M059J (cell line): ENCODE measurements at regions not wholly inside any gene's neighbourhood (a gene's known extent, or its start where the extent isn't known, plus 50 kb on each side); places are given as distances from the start of the nearest gene placed in this dataset.

ENCODE experiments used
- DNase-seq: peaks from one replicate; pipeline ENCODE4 v3.0.0-alpha.2; 2012; ENCODE audit warnings: low read depth

DNA sequence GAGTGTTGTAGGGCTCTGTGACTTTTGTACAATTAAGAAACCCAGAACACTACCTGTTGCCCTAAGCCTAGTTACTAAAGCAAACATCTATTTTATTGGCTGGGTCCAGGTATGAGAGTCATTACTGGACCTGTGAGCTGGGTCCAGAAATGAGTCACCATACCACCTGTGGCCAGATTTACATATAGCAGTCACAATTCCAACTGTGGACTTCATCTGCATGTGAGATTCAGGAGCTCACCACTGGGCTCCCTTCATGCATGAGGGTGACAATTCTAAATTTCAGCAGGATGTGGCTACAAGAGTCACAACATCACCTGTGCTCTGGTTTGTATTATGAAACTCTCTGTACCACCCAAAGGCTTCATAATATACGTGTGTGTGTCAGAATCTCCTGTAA is 2038.0 kb downstream of the TP53TG3F start:
- no peak for DNase-seq

DNA sequence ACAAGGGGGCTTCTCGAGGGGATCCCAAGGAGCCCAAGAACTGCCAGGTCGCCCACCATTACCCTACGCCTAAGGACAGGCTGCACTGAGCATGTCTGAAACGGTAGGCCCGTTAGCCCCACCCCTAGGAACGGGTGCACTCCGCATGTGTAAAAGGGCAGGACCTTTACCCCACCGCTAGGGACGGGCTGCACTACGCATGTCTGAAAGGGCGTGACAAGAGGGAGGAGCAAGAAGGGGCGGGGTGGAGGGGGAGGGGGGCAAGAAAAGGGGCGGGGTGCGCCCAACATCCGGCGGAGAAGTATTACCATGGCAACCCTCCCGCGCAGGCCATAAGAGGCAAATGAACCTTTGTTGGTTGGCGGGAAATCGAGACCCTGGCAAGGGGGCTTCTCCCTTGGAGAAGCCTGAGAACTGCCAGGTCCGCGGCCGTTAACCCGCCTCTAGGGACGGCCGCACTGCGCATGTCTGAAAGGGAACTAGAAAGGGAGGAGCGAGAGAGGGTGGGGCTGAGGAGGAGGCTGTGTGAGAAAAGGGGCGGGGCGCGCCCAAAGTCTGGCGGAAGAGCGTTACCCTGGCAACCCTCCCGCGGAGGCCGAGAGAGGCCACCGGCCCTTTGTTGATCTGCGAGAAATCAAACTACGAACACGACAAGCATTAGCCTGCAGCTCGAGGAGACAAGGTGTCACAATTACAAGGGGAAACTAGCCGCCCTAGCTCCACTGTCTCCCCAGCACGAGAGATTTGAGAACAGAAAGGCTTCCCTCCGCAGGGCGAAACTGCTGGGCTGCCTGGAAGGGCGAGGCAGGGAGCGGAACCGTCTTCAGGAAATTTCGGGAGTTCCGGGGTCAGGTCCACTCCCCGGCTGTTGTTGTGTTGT is 2046.8 kb downstream of the TP53TG3F start:
- no peak for DNase-seq

DNA sequence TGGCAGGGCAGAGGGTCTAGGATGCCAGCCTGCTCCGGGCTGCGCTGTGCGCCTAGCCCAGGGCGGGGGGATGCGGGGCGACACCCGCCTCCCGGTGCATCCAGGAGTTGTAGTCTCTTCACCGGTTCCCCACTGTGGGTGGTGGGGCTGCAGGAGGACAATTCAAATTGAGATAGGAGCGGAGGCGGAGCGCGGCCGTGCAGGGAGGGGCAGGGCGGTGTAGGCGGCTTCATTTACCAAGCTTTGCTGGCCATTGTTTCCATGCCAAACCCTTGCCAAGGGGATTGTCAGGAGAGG is 2047.4 kb downstream of the TP53TG3F start:
- no peak for DNase-seq

DNA sequence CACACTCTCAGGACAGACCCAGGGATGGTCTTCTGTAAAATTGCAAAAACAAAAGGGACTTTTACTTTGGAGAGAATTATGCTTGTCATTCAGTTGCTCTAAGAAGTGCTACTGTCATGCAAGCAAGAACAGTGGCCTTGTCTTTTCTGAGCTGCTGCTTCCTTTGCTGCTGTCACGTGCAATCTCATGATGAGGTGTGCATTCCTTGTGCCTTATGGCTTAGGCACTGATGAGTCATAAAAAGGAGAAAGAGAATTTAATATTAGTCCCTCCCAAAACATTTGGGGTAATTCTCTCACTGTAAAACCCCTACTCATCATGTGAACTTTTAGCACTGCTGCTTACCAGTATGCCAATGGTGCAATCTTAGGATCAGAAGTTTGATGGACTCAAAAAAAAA is 2051.3 kb downstream of the TP53TG3F start:
- DNase-seq = no peak

DNA sequence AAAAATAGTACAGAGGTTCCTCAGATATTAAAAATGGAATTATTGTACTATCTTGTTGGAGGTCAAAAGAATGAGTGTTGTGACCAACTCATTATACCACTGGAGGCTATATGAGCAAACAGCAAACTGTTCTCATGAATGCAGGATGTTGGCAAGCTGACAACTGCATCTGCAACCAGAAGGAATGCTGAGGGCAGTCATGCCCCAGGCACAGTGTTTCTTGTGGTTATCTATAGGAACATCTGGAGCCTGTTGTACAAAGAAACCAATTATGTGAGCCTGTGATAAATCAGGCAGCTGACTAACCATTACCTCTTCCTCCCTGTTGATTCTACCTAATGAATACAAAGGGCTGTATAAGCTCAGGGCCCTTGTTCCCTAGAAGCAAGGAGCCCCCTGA is 2057.1 kb downstream of the TP53TG3F start:
- DNase-seq = no peak

DNA sequence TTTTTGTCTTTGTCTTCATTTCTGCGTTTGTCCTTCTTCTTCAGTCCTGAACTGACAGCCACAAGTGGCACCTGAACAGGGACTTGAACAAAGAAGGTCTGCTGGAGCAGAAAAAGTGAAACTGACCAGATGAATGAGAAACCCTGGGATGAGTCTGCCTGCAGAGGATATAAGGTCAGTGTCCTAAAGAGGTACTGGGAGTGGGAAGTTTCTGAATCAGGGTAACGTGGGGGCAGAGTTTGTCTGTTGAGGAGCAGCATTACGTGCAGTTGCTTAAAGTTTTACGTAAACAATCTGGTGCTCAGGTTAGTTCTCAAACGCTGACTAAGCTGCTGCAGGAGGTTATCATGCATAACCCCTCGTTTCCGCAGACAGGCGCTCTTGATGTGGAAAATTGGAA is 2057.6 kb downstream of the TP53TG3F start:
- no peak for DNase-seq

DNA sequence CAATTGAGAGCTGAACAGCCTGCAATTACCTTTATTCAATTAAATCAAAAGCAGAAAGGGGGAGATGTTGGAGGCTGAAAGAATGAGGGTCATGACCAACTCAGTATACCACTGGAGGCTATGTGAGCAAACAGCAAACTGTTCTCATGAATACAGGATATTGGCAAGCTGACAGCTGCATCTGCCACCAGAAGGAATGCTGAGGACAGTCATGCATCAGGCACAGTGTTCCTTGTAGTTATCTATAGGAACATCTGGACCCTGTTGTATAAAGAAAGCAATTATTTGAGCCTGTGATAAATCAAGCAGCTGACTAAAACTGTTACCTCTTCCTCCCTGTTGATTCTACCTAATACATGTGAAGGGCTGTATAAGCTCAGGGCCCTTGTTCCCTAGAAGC is 2064.6 kb downstream of the TP53TG3F start:
- no peak for DNase-seq

DNA sequence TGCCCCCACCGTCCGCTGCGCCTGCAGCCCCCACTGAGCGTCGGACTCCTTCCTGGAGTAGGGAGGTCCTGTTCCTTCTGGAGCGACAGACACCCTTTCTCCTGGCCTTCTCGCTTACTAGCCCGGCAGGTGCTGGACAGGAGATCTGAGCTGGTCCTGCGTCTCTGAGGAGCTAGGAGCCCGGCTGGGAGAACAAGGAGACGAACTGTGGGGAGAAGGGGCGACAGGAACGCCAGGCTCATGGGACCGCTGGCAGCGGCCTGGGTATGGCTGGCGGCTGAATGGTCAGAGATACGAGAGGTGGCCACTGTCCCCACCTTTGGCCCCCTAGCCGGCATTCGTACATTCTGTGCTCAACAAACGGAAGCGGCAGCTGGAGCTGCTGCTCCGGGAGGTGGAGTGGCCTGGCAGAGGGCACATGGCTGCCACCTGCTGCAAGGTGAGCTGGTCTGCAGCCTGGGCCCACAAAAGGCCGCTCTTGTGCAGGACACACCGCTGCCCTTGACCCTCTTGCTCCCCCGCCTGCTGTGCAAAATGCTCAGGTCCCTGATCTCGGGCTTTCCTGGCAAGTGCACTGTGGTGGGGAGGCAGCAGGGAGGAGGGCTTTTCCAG is 2066.7 kb downstream of the TP53TG3F start:
- DNase-seq = no peak

DNA sequence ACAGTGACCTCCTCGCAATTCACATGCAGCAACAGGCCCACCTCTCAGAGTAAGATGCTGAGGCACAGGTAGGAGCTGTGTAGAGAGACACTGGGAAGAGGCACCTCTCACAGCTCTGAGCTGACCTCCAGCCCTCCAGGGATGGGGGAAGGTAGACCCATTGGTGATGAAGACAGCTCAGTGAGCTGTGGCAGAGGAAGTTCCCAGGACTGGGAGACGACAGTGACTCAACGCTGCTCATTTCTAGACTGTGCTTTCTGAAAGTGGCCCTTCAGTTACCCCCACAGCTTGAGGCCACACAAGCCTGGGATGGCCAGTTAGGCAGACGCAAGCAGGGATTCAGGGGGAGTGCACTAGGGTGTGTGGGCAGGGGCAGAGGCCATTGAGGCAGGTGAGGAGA is 2073.2 kb downstream of the TP53TG3F start:
- DNase-seq = no peak

DNA sequence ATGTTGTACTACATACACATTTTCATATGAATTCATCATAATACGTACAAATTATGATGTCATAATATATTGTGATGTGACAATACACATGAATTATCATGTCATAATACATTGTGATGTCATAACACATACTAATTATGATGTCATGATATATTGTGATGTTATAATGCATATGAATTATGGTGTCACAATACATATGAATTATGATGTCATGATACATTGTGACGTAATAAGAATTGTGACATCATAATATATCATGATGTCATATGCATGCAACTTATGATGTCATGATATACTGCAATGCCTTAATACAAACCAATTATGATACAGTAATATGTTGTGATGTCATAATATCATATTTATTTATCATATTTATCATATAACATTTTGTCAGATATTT is 2074.3 kb downstream of the TP53TG3F start:
- DNase-seq = no peak

DNA sequence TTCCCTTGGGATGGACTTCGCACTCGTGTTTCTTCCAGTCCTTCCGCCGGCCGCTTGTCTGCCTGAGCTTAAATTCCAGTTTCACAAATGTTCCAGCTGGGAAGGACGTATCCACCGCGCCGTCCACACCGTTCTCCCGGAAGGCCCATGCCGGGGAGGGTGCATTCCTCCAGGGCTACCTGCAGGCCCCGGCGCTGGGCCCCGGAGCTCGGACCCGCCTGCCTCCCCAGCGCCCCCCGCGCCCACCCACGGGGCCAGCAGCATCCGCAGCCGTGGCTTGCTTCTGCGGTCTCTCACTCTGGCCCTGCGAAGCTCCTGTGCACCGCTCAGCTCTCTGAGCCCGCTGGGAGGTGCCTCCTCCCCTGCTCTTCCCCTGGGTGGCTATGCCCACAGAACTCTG is 2084.1 kb downstream of the TP53TG3F start:
- DNase-seq = no peak

DNA sequence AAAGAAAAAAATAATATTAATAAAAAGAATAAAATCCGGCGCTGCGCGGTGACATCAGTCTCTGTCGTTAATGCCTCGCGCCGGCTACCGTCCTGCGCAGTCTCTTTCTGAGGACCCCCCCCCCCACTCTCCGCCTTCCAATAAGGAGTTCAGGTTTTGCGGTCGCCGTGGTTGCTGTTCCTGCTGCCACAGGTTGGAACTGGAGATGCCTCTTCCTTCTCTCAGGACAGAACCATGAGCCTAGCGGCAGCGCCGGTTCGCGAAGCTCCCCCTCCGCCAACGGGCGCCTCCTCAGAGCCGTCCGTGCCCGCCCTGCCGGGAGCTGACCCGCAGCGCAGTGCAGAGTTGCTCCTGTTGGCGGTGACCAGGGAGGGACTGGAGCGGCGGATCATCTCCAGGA is 2093.4 kb downstream of the TP53TG3F start:
- DNase-seq = no peak

DNA sequence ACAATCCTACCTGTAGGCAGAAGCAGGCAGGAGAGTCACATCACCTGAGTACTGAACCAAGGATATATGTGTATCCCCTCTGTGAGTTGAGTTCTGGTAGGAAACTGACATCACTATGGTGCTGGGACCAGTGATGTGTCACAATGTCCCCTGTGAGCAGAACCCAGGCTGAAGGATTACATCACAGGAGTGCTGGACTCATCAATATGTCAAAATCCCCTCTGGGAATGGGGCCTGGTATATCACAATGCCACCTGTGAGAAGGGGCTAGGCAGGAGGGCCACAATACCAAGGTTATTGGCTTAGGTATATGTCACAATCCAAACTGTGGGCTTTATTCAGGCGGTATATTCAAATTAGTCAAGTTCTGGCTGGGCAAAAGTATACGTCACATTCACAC is 2098.3 kb downstream of the TP53TG3F start:
- no peak for DNase-seq

DNA sequence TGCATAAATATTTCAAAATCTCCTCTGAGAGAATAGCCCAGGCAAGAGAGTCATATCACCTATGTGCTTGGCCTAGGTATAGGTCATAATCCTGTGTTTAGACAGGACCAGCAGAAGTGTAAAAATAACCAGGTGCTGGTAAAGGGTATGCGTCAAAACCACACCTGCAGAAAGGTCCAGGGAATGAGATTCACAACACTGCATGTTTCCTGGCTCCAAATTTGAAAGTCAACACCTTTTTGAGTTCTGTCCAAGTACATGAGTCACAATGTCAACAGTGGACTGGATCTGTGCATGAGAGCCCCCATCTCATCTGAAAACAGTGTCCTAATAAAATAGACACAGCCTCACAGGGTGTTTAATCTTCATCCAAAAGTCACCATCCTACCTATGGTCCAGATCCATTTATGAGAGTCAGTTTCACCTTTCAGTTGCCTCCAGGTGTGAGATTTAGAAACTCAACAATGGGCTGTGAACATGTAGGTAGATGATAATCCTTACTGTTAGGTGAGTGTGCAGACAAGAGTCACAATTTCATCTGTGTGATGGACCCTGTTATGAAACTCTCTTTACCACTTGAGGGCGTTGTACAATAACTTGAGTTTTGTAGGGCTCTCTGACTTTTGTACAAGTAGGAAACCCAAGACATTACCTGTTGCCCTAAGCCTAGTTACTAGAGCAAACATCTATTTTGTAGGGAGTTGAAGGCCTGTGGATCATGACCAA is 2100.7 kb downstream of the TP53TG3F start:
- no peak for DNase-seq

DNA sequence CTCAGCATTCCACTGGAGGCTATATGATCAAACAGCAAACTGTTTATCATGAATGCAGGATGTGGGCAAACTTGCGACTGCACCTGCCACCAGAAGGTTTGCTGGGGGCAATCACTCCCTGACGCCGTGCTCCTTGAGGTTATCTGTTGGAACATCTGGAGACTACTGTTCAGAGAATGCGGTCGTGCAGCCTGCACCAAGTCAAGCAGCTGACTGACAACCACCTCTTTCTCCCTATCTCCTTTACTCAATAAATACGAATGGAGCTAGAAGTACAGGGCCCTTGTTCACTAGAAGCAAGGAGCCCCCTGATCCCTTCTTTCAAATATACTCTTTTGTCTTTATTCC is 2101.2 kb downstream of the TP53TG3F start:
- no peak for DNase-seq

DNA sequence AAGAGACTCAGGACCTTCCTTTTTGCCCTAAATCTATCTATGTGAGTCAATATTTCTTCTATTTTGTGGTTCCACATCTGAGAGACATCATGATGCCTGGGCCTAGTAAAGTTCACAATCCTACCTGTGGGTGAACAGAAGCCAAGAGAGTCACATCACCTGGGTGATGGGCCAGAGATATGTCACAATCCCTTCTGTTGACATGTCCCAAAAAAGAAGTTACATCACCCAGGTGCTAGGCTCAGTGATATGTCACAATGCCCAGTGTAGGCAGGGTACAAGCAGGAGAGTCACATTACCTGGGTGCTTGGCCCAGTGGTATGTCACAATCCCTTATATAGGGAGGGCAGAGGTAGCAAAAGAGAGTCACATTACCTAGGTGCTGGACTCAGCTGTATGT is 2101.9 kb downstream of the TP53TG3F start:
- no peak for DNase-seq

DNA sequence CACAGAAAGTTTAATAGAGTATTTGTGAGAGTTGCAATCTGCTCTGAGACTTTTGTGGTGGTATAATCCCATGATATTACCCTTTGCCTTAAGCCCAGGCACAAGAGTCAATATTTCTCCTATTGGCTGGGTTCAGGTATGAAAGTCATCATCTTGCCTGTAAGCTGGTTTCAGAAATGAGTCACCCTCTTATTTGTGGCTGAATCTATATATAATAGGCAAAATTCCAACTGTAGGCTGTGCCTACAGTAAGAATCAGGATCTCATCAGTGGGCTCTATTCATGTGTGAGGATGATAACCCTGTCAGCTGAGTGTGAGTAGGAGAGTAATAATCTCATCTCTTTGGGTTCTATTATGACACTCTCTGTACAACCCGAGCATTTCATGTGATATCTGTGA is 2103.1 kb downstream of the TP53TG3F start:
- no peak for DNase-seq

DNA sequence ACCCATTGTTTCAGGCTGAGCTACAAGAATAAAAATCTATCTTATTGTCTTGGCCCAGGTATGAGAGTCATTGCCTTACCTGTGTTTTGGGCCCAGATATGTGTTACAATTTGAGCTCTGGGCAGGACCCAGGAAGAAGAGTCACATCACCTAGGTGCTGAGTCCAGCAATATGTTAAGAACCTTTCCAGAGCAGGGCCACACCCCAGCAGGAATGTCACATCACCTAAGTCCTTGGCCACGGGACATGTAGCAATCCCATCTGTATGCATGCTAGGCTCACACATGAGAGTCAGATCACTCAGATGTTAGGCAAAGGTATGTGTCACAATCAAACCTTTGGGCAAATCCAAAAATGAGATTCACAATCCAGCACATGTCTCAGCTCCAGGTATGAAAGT is 2103.5 kb downstream of the TP53TG3F start:
- no peak for DNase-seq

DNA sequence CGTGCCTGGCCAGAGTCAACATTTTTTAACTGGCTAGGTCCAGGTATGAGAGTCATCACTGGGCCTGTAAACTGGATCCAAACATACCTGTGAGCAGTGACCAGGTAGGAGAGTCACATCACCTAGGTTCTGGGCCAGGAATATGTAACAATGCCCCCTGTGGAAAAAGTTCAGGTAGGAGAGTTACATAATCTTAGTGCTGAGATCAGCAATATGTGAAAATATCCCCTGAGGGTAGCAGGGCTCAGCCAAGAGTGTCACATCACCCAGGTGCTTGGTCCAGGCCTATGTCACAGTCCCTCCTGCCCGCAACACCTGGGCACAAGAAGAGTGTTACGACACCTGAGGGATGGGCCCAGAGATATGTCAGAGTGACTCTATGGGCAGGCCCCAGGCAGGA is 2104.7 kb downstream of the TP53TG3F start:
- no peak for DNase-seq

DNA sequence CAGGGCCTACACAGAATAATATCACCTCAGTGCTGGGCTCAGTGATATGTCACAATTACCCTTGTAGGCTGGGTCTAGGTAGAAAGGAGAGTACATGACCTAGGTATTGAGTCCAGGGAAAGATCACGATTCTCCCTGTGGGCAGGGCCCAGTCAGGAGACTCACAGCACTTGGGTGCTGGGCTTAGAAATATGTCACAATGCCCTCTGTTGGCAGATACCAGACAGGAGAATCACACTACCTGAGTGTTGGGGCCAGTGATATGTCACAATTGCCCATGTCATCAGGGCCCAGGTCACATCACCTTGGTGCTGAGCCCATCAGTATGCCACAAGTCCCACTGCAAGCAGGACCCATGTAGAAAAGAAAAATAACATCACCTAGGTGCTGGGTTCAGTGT is 2105.5 kb downstream of the TP53TG3F start:
- DNase-seq = no peak

DNA sequence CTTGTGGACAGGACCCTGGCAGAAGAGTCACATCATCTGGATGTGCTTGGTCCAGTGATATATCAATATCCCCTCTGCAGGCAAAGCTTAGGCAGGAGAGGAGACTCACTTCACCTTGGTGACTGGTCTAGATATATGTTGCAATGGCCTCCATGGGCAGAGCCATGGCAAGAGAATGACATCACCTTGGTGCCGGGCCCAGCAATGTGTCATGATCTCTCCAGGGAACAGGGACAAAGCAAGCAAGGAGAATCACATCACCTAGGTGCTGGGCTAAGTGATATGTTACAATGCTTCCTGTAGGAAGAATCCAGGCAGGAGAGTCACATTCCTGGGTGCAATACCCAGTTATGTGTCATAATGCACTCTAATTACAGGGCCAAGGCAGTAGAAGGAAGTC is 2106.2 kb downstream of the TP53TG3F start:
- no peak for DNase-seq

DNA sequence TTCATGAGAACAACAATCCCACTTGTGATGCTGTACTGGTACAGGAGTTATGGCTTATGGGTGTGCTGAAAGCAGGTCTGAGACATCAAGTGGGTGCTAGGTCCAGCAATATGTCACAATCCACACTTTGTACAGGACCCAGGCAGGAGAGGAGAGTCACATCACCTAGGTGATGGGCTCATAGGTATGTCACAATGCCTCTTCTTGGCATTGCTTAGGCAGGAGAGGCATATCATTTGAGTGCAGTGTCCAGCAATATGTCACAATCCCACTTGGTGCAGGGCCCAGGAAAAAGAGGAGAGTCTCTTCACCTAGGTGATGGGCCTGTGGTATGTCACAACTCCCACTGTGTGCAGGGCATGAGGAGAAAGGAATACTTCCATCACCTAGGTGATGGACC is 2110.0 kb downstream of the TP53TG3F start:
- DNase-seq = no peak

DNA sequence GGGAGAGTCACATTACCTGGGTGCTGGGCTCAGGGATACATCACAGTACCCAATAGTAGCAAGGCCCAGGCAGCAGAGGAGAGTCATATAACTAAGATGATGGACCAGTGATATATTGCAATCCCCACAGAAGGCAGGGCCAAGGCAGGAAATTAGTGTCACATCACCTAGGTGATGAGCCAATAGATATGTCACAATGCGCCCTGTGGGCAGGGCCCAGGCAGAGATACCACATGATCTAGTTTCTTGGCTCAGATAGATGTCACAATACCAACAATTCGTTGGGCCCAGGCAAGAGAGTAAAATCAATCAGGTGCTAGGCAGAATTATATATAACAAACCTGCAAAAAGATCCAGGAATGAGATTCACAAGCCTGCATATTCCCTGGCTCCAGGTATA is 2111.5 kb downstream of the TP53TG3F start:
- DNase-seq = no peak
